H9 (cell line): ENCODE measurements at regions not wholly inside any gene's neighbourhood (a gene's known extent, or its start where the extent isn't known, plus 50 kb on each side); places are given as distances from the start of the nearest gene placed in this dataset.

ENCODE experiments used
- DNase-seq: peaks from one replicate; pipeline ENCODE4 v3.0.0-alpha.2; 2017
- H2AFZ ChIP-seq: one replicate; pipeline ENCODE4 v1.6.1; 2013; ENCODE audit warnings: mild to moderate bottlenecking, low read length, control low read depth, moderate library complexity
- H2AK5ac ChIP-seq: 2 replicates; pipeline ENCODE4 v1.6.1; 2013; ENCODE audit warnings: low read length, control low read depth, mixed read lengths; ENCODE audit not compliant: insufficient read length
- H2BK120ac ChIP-seq: one replicate; pipeline ENCODE4 v1.6.1; 2013; ENCODE audit warnings: low read depth, mild to moderate bottlenecking, low read length, control low read depth, inconsistent platforms; ENCODE audit not compliant: poor library complexity, severe bottlenecking
- H2BK12ac ChIP-seq: 2 replicates; pipeline ENCODE4 v1.6.1; 2013; ENCODE audit warnings: low read length, control low read depth, mixed read lengths, low read depth; ENCODE audit not compliant: insufficient read length
- H2BK15ac ChIP-seq: 2 replicates; pipeline ENCODE4 v1.6.1; 2013; ENCODE audit warnings: low read depth, low read length, control low read depth
- H2BK20ac ChIP-seq: one replicate; pipeline ENCODE4 v1.6.1; 2013; ENCODE audit warnings: low read depth, mild to moderate bottlenecking, low read length, control low read depth, inconsistent platforms; ENCODE audit not compliant: poor library complexity, severe bottlenecking
- H2BK5ac ChIP-seq: 2 replicates; pipeline ENCODE4 v1.6.1; 2013; ENCODE audit warnings: low read length, control low read depth, mixed read lengths; ENCODE audit not compliant: insufficient read length
- H3K14ac ChIP-seq: 2 replicates; pipeline ENCODE4 v1.6.1; 2013; ENCODE audit warnings: low read length, control low read depth; ENCODE audit not compliant: insufficient read depth
- H3K18ac ChIP-seq: 2 replicates; pipeline ENCODE4 v1.6.1; 2013; ENCODE audit warnings: low read depth, mild to moderate bottlenecking, mixed read lengths, low read length, control low read depth; ENCODE audit not compliant: insufficient read length
- H3K23ac ChIP-seq: 2 replicates; pipeline ENCODE4 v1.6.1; 2013; ENCODE audit warnings: low read length, control low read depth, mixed read lengths, low read depth; ENCODE audit not compliant: insufficient read length
- H3K23me2 ChIP-seq: 2 replicates; pipeline ENCODE4 v1.6.1; 2013; ENCODE audit warnings: low read depth, mild to moderate bottlenecking, mixed read lengths, low read length, control low read depth; ENCODE audit not compliant: insufficient read length, poor library complexity, severe bottlenecking
- H3K27ac ChIP-seq: 2 replicates; pipeline ENCODE4 v1.5.1; 2013; ENCODE audit warnings: low read length, control low read depth, mixed read lengths, low read depth; ENCODE audit not compliant: insufficient read length
- H3K27me3 ChIP-seq: 2 replicates; pipeline ENCODE4 v1.6.1; 2013; ENCODE audit warnings: low read length, control low read depth, inconsistent platforms; ENCODE audit not compliant: insufficient read depth
- H3K4ac ChIP-seq: 2 replicates; pipeline ENCODE4 v1.6.1; 2013; ENCODE audit warnings: low read depth, mild to moderate bottlenecking, control low read depth, inconsistent platforms, low read length, moderate library complexity
- H3K4me1 ChIP-seq: 2 replicates; pipeline ENCODE4 v1.6.1; 2013; ENCODE audit warnings: low read length, control low read depth, inconsistent platforms; ENCODE audit not compliant: insufficient read depth
- H3K4me2 ChIP-seq: 2 replicates; pipeline ENCODE4 v1.6.1; 2013; ENCODE audit warnings: low read length, control low read depth, mixed read lengths; ENCODE audit not compliant: insufficient read length, insufficient read depth
- H3K56ac ChIP-seq: 2 replicates; pipeline ENCODE4 v1.6.1; 2013; ENCODE audit warnings: low read depth, mild to moderate bottlenecking, mixed read lengths, low read length, control low read depth; ENCODE audit not compliant: insufficient read length
- H3K79me1 ChIP-seq: 2 replicates; pipeline ENCODE4 v1.6.1; 2013; ENCODE audit warnings: low read depth, mild to moderate bottlenecking, moderate library complexity, low read length, control low read depth, inconsistent platforms; ENCODE audit not compliant: insufficient read depth, poor library complexity, severe bottlenecking
- H3K79me2 ChIP-seq: 2 replicates; pipeline ENCODE4 v1.6.1; 2013; ENCODE audit warnings: low read length, control low read depth, inconsistent platforms; ENCODE audit not compliant: insufficient read depth
- H3K9ac ChIP-seq: 2 replicates; pipeline ENCODE4 v1.6.1; 2013; ENCODE audit warnings: low read length, control low read depth, mixed read lengths; ENCODE audit not compliant: insufficient read length; ENCODE audit errors: extremely low read depth
- H3K9me3 ChIP-seq: one replicate; pipeline ENCODE4 v1.6.1; 2013; ENCODE audit warnings: low read depth, low read length, inconsistent platforms; ENCODE audit not compliant: control insufficient read depth
- H3T11ph ChIP-seq: one replicate; pipeline ENCODE4 v1.6.1; 2013; ENCODE audit warnings: mild to moderate bottlenecking, low read length, control low read depth, inconsistent platforms
- H4K20me1 ChIP-seq: one replicate; pipeline ENCODE4 v1.6.1; 2013; ENCODE audit not compliant: control insufficient read depth, insufficient read length, insufficient read depth
- H4K5ac ChIP-seq: 2 replicates; pipeline ENCODE4 v1.6.1; 2013; ENCODE audit warnings: low read depth, mild to moderate bottlenecking, mixed read lengths, low read length, control low read depth; ENCODE audit not compliant: insufficient read length
- H4K8ac ChIP-seq: replicated peaks from 2 replicates; pipeline ENCODE4 v1.6.1; 2013; ENCODE audit warnings: low read length, control low read depth, mixed read lengths, low read depth; ENCODE audit not compliant: insufficient read length
- H4K91ac ChIP-seq: 2 replicates; pipeline ENCODE4 v1.6.1; 2013; ENCODE audit warnings: low read depth, mild to moderate bottlenecking, moderate library complexity, mixed read lengths, low read length, control low read depth; ENCODE audit not compliant: insufficient read length
- H3K27ac Mint-ChIP-seq, 3 experiments: 2 replicates in 2 of 3; 3 replicates in 1 of 3; pipeline ENCODE4 v1.8.0; 2020 to 2021; ENCODE audit warnings: mixed read lengths in 3 of 3, mild to moderate bottlenecking in 1 of 3, moderate library complexity in 1 of 3
- H3K27me3 Mint-ChIP-seq: 2 replicates; pipeline ENCODE4 v1.8.0; 2021; ENCODE audit warnings: low read depth, mild to moderate bottlenecking, moderate library complexity, mixed read lengths
- H3K36me3 Mint-ChIP-seq, 3 experiments: 2 replicates in 2 of 3; 3 replicates in 1 of 3; pipeline ENCODE4 v1.8.0; 2020 to 2021; ENCODE audit warnings: low read depth in 3 of 3, mixed read lengths in 3 of 3; ENCODE audit not compliant: insufficient read depth in 1 of 3
- H3K4me1 Mint-ChIP-seq, 2 experiments: 2 replicates each; pipeline ENCODE4 v1.8.0; 2020; ENCODE audit warnings: mixed read lengths in 2 of 2
- H3K4me3 Mint-ChIP-seq, 2 experiments: 2 replicates in 1 of 2; 3 replicates in 1 of 2; pipeline ENCODE4 v1.8.0; 2020 to 2021; ENCODE audit warnings: mild to moderate bottlenecking in 2 of 2, mixed read lengths in 2 of 2, moderate library complexity in 1 of 2
- H3K9me3 Mint-ChIP-seq, 2 experiments: 2 replicates in 1 of 2; 3 replicates in 1 of 2; pipeline ENCODE4 v1.8.0; 2020; ENCODE audit warnings: mild to moderate bottlenecking in 2 of 2, mixed read lengths in 2 of 2, moderate library complexity in 1 of 2
- CTCF ChIP-seq: fragments of 200-600 bp; sonication (generic); conservative IDR thresholded peaks from 3 replicates; pipeline ENCODE4 v1.8.0; 2021; ENCODE audit warnings: antibody characterized with exemption, mild to moderate bottlenecking
- WGBS: extraction: QIAGEN DNeasy Blood & Tissue Kit; methylation state at CpG from one replicate; pipeline ENCODE4 v1.1.7; 2013; ENCODE audit warnings: missing lambda C conversion rate, low lambda C conversion rate, mixed read lengths; ENCODE audit not compliant: insufficient read length; ENCODE audit errors: extremely low coverage; 5-methylcytosine and 5-hydroxymethylcytosine counted together

GRCh38 chr1:198811449-198811848 lies 172.6 kb downstream of the PTPRC start:
- H3K9ac ChIP-seq = no peak overlapping the region
- H3K56ac ChIP-seq = no peak overlapping the region
- H3K9me3 ChIP-seq = no peaks in the 10 kb centered on the region
- H2BK12ac ChIP-seq = no peak overlapping the region
- Mint-ChIP-seq H3K4me1 (no peaks in the 10 kb centered on the region), H3K9me3 (peaks cover 30 to 36% of the 10 kb centered on the region in 2 experiments), H3K27me3 (no peaks in the 10 kb centered on the region), H3K27ac (no peak overlapping the region), H3K4me3 (no peak overlapping the region), H3K36me3 (peaks cover 15 to 34% (median 18%) of the 10 kb centered on the region in 3 experiments)
- H3K79me1 ChIP-seq = no peaks in the 10 kb centered on the region
- H3K27ac ChIP-seq = no peak overlapping the region
- H2AFZ ChIP-seq = no peak overlapping the region
- no peak for DNase-seq
- H2BK5ac ChIP-seq = no peak overlapping the region
- no peak overlapping the region for H2BK20ac ChIP-seq
- no CpG with 5 or more reads among the region's 3 CpGs for WGBS
- H2AK5ac ChIP-seq = no peak overlapping the region
- no peak overlapping the region for H4K91ac ChIP-seq
- TF ChIP-seq CTCF = no peak
- no peak overlapping the region for H4K5ac ChIP-seq
- H2BK15ac ChIP-seq = no peak overlapping the region
- H3K14ac ChIP-seq = no peak overlapping the region
- no peak overlapping the region for H3K4me2 ChIP-seq
- H4K20me1 ChIP-seq = no peaks in the 10 kb centered on the region
- no peak overlapping the region for H2BK120ac ChIP-seq
- H3K23me2 ChIP-seq = no peaks in the 10 kb centered on the region
- H3K23ac ChIP-seq = no peak overlapping the region
- H3K18ac ChIP-seq = no peak overlapping the region
- no peak overlapping the region for H3T11ph ChIP-seq
- no peaks in the 10 kb centered on the region for H3K4me1 ChIP-seq
- no peak overlapping the region for H3K4ac ChIP-seq
- no peaks in the 10 kb centered on the region for H3K27me3 ChIP-seq
- no peaks in the 10 kb centered on the region for H3K79me2 ChIP-seq
- no peak overlapping the region for H4K8ac ChIP-seq
